AG10803 (cell line): ENCODE measurements at regions not wholly inside any gene's neighbourhood (a gene's known extent, or its start where the extent isn't known, plus 50 kb on each side); places are given as distances from the start of the nearest gene placed in this dataset.

ENCODE experiments used
- DNase-seq: peaks from one replicate; pipeline ENCODE4 v3.0.0; 2010; ENCODE audit warnings: low read depth
- H3K4me3 ChIP-seq: 2 replicates; pipeline ENCODE4 v1.5.1; 2011; ENCODE audit warnings: mild to moderate bottlenecking, low read length, control low read depth
- TF ChIP-seq, protein P1 (sequence below): conservative IDR thresholded peaks from 2 replicates; pipeline ENCODE4 v1.5.1; 2011; ENCODE audit warnings: mild to moderate bottlenecking, low read length, control low read depth, inconsistent platforms

DNA sequence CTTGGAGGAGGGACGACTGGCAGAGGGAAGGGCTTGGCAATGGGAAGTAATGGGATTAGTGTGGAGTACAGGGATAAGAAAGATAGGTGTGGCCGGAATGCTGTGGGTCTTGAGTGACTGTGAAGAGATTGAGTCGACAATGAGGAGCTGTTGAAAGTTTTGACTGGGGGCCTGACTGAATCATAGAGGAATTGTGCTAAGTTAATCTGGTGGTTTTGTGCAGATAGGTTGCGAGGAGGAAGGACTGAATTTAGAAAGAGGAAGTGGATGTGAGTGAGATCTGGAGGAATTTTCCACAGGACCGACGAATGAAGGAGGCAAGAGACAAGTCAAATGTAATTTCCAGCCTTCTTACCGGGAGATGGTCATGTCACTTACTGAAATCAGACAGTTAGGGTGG is 143.9 kb upstream of the RALGAPA2 start:
- no peak for DNase-seq
- no peak overlapping the region for H3K4me3 ChIP-seq
- TF ChIP-seq, protein P1, sequence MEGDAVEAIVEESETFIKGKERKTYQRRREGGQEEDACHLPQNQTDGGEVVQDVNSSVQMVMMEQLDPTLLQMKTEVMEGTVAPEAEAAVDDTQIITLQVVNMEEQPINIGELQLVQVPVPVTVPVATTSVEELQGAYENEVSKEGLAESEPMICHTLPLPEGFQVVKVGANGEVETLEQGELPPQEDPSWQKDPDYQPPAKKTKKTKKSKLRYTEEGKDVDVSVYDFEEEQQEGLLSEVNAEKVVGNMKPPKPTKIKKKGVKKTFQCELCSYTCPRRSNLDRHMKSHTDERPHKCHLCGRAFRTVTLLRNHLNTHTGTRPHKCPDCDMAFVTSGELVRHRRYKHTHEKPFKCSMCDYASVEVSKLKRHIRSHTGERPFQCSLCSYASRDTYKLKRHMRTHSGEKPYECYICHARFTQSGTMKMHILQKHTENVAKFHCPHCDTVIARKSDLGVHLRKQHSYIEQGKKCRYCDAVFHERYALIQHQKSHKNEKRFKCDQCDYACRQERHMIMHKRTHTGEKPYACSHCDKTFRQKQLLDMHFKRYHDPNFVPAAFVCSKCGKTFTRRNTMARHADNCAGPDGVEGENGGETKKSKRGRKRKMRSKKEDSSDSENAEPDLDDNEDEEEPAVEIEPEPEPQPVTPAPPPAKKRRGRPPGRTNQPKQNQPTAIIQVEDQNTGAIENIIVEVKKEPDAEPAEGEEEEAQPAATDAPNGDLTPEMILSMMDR = no peak

DNA sequence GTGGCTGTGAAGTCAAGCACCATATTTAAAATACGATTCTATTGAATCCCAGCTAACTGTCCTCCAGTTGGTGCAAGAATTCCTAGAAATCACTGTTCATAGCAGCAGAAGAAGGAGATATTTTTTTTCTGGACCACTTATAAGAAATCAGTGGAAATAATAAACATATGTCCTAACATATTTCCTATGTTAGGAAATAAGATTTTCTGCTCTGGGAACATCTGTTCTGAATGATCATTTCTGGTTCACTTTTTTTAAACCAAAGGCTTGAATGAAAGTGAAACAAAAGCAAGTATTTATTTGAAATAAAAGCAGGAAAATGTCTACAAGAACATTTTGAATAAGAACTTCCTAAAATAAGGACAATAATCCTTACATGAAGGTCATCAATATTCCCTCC is 138.9 kb upstream of the RALGAPA2 start:
- TF ChIP-seq, protein P1 = no peak

DNA sequence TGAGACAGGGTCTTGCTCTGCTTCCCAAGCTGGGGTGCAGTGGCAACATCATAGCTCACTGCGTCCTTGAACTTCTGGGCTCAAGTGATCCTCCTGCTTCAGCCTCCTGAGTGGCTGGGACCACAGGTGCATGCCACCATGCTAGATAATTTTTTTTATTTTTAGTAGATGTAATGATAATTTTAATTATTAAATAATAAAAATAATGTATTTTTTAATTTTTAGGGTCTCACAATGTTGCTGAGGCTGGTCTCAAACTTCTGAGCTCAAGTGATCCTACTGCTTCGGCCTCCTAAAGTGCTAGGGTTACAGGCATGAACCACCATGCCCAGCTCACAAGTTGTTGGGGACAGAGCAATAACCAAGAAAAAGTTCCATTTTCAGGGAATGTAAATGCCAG is 138.0 kb upstream of the RALGAPA2 start:
- no peak for DNase-seq
- TF ChIP-seq, protein P1 = no peak
- H3K4me3 ChIP-seq = no peak overlapping the region

More for the DNA sequence above, 138.9 kb upstream of the RALGAPA2 start:
- no peak for DNase-seq
- no peak overlapping the region for H3K4me3 ChIP-seq

DNA sequence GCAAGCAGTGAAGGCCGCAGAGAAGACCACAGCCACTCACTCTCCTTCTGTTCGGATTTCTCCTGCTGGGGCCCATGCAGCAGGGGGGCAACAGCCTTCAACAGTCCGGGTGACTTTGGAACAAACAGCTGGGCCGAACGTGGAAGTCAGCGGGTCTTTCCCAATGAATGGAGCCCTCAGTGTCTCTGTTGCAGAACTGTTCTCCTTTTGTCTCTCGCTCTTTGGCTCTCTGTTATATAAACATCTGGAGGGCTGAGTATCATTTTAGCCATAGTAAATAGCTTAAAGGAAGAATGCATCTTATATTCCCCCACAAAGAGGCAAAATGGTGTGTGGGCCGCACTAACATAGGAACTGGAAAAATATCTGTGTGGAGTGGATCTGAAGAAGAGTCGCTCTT is 136.7 kb upstream of the RALGAPA2 start:
- H3K4me3 ChIP-seq = no peak overlapping the region
- TF ChIP-seq, protein P1 = no peak
- DNase-seq = no peak

DNA sequence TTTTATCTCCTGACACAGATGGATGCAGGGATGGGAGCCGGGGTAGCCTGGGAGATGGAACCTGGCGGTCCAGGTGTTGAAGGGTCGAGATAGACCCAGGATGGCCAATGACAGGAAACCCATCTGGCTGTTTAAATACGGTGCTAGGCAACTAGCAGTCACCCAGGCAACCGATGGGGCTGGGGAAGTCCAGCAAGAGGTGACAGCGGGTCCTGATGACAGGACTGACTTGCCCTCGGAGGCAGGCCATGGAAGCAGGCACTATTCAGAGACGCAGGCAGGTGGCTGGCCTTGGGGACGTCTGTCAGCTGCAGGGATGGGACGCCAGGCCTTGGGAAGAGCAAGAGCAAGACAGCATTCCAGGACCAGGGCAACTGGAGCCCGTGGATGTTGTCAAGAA is 135.4 kb upstream of the RALGAPA2 start:
- TF ChIP-seq, protein P1 = no peak
- H3K4me3 ChIP-seq = no peak overlapping the region
- no peak for DNase-seq

DNA sequence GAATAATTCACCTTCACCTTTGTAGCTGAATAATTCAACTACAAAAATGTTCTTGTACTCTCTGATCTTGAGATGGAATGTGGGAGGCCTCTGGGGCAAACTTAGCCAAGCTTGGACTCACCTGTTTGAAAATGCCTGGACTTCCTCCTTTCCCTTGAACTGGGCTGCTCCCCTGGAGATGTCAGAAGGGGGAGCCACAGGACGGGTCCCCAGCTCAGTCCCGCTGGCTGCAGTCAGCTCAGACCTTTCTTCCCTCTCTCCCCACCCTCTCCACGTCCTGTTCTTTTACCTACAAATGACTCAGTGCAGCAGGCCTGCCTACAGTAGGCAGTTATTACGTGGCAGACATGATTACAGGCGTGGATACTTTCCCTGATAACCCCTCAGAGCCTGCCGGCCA is 131.5 kb upstream of the RALGAPA2 start:
- TF ChIP-seq, protein P1 = no peak
- no peak overlapping the region for H3K4me3 ChIP-seq
- DNase-seq = no peak

DNA sequence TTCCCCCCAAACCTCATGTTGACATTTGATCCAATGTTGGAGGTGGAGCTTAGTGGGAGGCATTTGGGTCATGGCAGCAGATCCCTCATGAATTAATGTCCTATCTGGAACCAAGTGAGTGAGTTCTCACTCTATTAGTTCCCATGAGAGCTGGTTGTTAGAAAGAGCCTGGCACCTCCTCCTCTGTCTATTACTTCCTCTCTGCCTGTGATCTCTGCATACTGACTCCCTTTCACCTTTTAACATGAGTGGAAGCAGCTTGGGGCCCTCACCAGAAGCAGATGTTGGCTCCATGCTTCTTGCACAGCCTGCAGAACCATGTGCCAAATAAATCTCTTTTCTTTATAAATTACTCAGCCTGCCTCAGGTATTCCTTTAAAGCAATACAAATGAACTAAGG is 127.3 kb upstream of the RALGAPA2 start:
- DNase-seq = no peak
- TF ChIP-seq, protein P1 = no peak
- H3K4me3 ChIP-seq = no peak overlapping the region
